T-helper 2 cell treated with Interferon-gamma antibody and Interleukin-4, amounts not matched to agents 5 μg/mL and 100 μg/mL, for 36 hours (primary cell): ENCODE measurements at regions not wholly inside any gene's neighbourhood (a gene's known extent, or its start where the extent isn't known, plus 50 kb on each side); places are given as distances from the start of the nearest gene placed in this dataset.
"Not testable (repeated sequence)": the region's sequence is repeated elsewhere in the genome, so short reads cannot be mapped to it uniquely, and the experiment has no call there.

Source experiments
- DNase-seq: peaks from one replicate; pipeline ENCODE4 v3.0.0; 2021; ENCODE audit warnings: low spot score
- H3K27ac Mint-ChIP-seq: one replicate; pipeline ENCODE4 v1.8.0; 2021; ENCODE audit warnings: mild to moderate bottlenecking, mixed read lengths
- H3K27me3 Mint-ChIP-seq: one replicate; pipeline ENCODE4 v1.8.0; 2021; ENCODE audit warnings: low read depth, mixed read lengths
- H3K36me3 Mint-ChIP-seq: one replicate; pipeline ENCODE4 v1.8.0; 2021; ENCODE audit warnings: low read depth, mixed read lengths
- H3K4me1 Mint-ChIP-seq: one replicate; pipeline ENCODE4 v1.8.0; 2021; ENCODE audit warnings: low read depth, mixed read lengths
- H3K4me3 Mint-ChIP-seq: one replicate; pipeline ENCODE4 v1.8.0; 2022; ENCODE audit warnings: mild to moderate bottlenecking, moderate library complexity, mixed read lengths
- H3K9me3 Mint-ChIP-seq: one replicate; pipeline ENCODE4 v1.8.0; 2021; ENCODE audit warnings: mixed read lengths

DNA sequence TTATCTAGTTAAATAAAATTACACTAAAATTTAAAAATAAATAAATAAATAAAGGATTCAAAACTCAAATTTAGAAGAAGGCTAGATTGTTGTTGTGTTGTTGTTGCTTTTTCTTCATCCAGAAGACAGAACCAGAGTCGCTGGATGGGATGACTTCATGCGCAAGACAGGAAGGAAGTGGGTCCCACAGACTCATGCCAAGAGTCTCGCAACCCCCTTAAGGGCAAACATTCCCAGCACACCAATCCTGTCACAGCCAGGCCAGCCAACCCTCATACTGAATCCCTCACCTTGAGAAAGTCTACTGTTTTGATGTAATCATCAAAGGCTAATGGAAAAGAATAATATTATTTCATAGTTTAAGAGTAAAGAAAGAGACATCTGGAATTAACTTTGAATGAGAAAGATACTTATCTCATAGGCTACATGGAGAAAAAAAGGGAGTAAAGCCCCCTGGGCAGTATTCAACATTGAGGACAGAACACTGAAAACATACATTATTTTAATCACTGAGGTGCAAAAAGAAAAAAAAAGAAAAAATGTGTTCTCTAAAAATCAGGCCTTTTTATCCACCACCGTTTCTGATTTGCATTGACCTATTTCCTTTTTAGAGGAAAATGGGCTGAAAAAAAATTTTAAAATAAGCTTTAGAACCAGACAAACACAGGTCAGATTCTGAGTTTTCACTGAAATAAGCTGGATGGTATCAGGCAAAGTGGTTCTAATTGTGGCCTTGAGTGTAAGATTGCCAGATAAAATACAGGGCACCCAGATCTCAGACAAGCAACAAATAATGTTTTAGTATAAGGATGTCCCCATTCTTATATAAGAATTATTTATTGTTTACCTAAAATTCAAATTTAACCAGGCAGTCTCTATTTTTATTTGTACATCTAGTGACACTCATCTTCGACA, 826.5 kb downstream of the TNS3 start:
- Mint-ChIP-seq H3K27me3 (no peaks in the 10 kb centered on the region), H3K27ac (no peak overlapping the region), H3K9me3 (peaks cover 12% of the 10 kb centered on the region), H3K4me1 (no peaks in the 10 kb centered on the region), H3K4me3 (no peak overlapping the region), H3K36me3 (no peaks in the 10 kb centered on the region)
- DNase-seq = no peak

DNA sequence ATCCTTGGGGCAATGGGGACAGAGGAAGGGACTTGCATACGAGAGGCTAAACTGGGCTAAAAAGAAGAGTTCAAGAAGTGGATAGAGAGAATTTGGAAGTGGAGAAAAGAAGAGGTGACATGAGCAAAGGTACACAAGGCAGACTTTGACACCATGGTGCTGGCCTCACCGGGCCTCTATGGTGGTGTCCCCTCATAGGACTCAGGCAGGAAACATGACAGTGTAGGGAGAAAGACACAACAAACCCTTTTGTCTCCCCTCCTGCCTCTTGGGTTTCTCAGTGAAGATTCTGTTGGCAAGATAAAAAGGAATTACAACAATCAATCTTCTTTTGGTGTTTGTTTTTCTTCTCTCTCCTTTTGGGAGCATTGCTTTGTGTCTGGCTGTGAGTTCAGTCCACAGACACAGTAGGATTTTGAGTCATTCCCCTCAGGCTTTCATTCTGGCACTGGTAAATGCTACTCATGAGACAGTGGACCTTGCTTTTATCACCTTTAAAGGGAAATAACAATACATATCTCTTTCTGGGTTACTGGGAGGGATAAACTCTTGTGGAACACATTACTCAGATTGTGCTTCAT, 827.7 kb downstream of the TNS3 start:
- Mint-ChIP-seq H3K4me3 (no peak overlapping the region), H3K27ac (no peak overlapping the region), H3K4me1 (no peaks in the 10 kb centered on the region), H3K27me3 (no peaks in the 10 kb centered on the region), H3K9me3 (peaks cover 15% of the 10 kb centered on the region), H3K36me3 (no peaks in the 10 kb centered on the region)
- DNase-seq = no peak

DNA sequence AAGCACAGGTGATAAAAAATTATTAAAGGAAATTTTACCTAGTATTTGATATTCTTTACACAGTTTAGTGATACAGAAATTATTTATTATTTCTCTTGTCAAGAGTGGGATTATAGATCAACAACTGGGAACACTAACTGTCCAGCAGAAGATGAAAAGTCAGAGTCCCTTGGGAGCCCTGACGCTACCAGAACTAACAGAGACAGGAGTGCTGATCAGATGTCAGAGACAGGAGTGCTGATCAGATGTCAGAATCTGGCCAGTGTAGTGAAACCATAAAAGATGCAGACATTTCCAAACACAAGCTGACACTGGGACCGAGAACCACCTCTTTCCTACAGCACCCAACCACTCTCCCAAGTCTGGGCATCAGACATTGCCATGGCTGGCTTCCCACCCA, 828.2 kb downstream of the TNS3 start:
- no peak for DNase-seq
- H3K27ac Mint-ChIP-seq = no peak overlapping the region
- no peaks in the 10 kb centered on the region for H3K4me1 Mint-ChIP-seq
- no peaks in the 10 kb centered on the region for H3K36me3 Mint-ChIP-seq
- H3K27me3 Mint-ChIP-seq = no peaks in the 10 kb centered on the region
- H3K9me3 Mint-ChIP-seq = peaks cover 15% of the 10 kb centered on the region
- no peak overlapping the region for H3K4me3 Mint-ChIP-seq

DNA sequence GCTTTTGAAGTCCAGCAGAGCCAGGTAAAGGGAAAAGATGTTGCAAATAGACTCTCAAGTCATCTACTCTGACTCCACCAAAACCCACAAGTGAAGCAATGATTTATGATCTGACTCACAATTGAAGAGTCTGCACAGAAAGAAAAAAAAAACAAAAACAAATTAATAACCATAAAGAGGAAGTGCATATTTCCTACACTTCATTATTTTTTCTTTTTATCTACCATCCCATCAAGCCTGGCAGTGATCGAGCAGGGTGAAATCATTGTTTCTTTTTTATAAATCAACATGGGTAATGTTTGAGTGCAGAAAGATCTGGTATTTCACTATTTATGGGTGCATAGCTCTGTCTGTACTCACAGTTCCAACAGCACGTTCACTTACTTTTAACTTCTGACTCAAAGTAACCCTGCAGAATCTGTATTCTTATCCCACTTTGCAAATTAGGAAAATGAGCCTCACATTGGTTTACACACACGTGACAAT, 829.0 kb downstream of the TNS3 start:
- Mint-ChIP-seq H3K4me1 (no peaks in the 10 kb centered on the region), H3K36me3 (no peaks in the 10 kb centered on the region), H3K27me3 (no peaks in the 10 kb centered on the region), H3K27ac (no peak overlapping the region), H3K4me3 (no peak overlapping the region), H3K9me3 (peaks cover 15% of the 10 kb centered on the region)
- no peak for DNase-seq

GRCh38 chr7:46751927-46752723, 829.8 kb downstream of the TNS3 start:
- H3K4me3 Mint-ChIP-seq, H3K27me3 Mint-ChIP-seq, H3K36me3 Mint-ChIP-seq, H3K4me1 Mint-ChIP-seq, DNase-seq, H3K27ac Mint-ChIP-seq: not testable (repeated sequence)
- peaks cover 15% of the 10 kb centered on the region for H3K9me3 Mint-ChIP-seq

GRCh38 chr7:46751471-46751870, 830.4 kb upstream of the IGFBP3 start:
- DNase-seq = no peak
- no peaks in the 10 kb centered on the region for H3K36me3 Mint-ChIP-seq
- no peak overlapping the region for H3K27ac Mint-ChIP-seq
- H3K9me3 Mint-ChIP-seq = peaks cover 15% of the 10 kb centered on the region
- no peaks in the 10 kb centered on the region for H3K4me1 Mint-ChIP-seq
- H3K27me3 Mint-ChIP-seq = no peaks in the 10 kb centered on the region
- H3K4me3 Mint-ChIP-seq = no peak overlapping the region

DNA sequence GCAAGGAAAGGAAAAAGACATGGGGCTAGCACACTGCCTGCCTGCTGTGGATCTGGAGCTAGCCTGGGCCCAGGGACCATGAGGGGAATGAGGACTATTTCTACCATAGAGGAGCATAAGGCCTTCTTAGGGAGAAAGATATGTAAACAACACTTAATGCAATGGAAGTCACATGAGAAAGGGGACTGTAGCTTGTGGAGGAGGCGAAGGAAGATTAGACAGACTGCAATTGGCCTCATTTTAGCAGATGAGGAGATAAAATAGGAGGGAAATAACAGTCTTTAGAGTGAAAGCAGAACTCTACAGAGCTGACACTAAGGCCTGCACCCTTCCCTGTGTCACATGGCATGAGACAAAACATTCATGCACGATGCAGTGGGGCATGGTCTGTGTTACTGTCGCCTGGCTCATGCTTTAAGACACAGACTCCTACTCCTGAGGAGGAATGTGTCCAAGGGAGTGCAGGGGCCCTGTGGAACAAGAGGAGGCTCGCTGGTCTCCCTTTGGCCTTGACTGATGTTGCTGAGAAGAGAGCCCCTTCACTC, 829.3 kb upstream of the IGFBP3 start:
- Mint-ChIP-seq H3K27me3 (no peaks in the 10 kb centered on the region), H3K4me1 (no peaks in the 10 kb centered on the region), H3K9me3 (peaks cover 15% of the 10 kb centered on the region), H3K27ac (no peak overlapping the region), H3K4me3 (no peak overlapping the region), H3K36me3 (no peaks in the 10 kb centered on the region)
- no peak for DNase-seq

- Mint-ChIP-seq H3K9me3 (peaks cover 15% of the 10 kb centered on the region), H3K27ac (no peak overlapping the region), H3K36me3 (no peaks in the 10 kb centered on the region), H3K4me1 (no peaks in the 10 kb centered on the region), H3K4me3 (no peak overlapping the region), H3K27me3 (no peaks in the 10 kb centered on the region)
- DNase-seq = no peak
These were observed 827.0 kb upstream of the IGFBP3 start for GRCh38 chr7:46747869-46748576.

DNA sequence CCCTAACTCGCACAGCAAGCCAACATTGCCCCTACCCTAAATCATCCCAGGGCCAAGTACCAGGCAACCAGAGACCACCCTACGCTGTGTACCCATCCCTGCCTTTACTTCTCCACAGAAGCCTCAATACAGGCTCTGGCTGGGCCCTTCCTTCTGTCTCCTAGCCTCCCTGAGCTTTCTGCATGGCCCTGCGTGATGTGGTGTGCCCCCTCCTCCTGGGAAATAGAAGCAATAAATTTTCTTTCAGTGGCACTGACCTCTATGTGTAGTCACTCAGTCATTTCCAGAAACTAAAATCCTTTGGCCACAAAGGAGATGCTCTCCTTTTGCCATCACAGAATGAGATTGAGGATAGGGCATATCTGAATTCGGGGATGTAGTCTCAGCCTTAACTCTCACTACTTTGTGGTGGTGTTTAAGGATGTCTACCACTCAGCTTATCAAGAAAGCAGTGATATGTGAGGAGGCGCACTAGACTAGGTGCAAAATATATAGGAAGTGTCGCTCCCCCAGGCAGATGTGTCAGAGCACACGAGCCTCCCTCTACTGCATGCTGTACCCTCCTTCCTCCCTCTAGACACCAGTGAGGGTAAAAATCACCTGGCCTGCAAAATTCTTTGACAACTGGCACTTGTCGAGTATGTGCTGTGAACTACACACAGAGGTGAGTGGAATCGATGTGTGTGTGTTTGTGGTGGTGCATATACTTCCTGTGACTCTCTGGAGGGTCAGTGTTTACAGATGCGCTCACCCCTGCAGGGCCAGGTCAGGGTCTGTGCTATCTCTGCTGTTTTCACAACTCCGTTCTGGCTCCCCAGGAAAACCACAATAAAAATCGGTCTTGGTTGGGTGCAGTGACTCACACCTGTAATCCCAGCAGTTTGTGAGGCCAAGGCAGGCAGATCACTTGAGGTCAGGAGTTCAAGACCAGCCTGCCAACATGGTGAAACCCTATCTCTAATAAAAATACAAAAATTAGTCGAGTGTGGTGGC, 825.9 kb upstream of the IGFBP3 start:
- Mint-ChIP-seq H3K4me1 (no peaks in the 10 kb centered on the region), H3K9me3 (peaks cover 15% of the 10 kb centered on the region), H3K27ac (no peak overlapping the region), H3K4me3 (no peak overlapping the region), H3K27me3 (no peaks in the 10 kb centered on the region), H3K36me3 (no peaks in the 10 kb centered on the region)
- no peak for DNase-seq

- H3K4me3 Mint-ChIP-seq = no peak overlapping the region
- H3K9me3 Mint-ChIP-seq = peaks cover 8% of the 10 kb centered on the region
- no peaks in the 10 kb centered on the region for H3K36me3 Mint-ChIP-seq
- H3K27ac Mint-ChIP-seq = no peak overlapping the region
- no peaks in the 10 kb centered on the region for H3K27me3 Mint-ChIP-seq
- no peak for DNase-seq
- H3K4me1 Mint-ChIP-seq = no peaks in the 10 kb centered on the region
These were observed 824.6 kb upstream of the IGFBP3 start for GRCh38 chr7:46745707-46746090.

DNA sequence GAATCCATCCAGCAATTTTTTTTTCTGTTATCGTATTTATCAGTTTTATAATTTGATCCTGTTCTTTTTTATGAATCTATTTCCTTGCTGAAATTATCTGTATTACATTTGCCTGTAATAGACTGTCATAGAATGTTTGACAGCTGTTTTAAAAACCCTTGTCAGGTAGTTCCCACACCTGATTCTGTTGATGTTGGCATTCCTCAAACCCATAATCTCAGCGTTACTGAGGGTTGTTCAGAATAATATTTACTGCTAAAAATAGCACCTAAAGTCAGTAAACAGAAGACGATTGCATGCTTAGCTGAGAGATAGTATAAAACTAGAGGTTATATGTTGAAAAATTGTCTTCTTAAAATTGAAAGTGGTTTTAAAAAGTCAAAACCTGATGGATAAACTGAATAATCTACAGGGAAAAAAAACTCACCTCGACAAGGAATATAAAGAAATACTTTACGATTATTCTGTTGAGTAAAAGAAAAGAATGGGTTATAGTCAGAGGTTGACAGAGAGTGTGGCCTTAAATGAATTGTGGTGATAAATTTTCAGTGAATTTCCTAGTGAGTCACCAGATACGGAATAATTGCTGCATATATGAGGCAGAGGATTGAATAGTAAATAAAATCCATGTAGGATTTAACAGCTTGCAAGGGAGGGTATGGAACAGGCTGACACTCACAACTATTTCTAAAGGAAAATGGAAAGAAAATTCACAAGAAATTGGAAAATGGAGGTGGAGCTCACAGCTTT, 824.1 kb upstream of the IGFBP3 start:
- no peak for DNase-seq
- H3K36me3 Mint-ChIP-seq = no peaks in the 10 kb centered on the region
- no peak overlapping the region for H3K27ac Mint-ChIP-seq
- H3K27me3 Mint-ChIP-seq = no peaks in the 10 kb centered on the region
- H3K4me3 Mint-ChIP-seq = no peak overlapping the region
- H3K4me1 Mint-ChIP-seq = no peaks in the 10 kb centered on the region
- H3K9me3 Mint-ChIP-seq = peaks cover 6% of the 10 kb centered on the region

DNA sequence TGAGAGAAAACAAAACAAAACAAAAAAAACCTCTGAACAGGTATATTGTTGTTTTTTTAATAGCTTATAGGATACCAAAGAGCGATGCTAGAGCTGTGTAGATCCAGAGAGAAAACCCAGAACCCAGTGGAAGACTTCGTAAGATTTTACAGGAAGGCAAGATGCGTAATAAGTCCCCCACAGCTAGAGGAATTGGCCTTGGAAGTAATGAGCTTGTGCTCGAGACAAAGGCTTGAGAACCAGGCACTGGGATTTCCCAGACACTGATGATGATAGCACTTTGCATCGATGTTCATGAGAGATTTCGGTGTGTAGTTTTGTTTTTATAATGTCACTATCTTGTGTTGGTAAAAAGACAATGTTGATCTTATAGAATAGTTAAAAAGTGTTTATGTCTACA, 821.5 kb upstream of the IGFBP3 start:
- DNase-seq = no peak
- no peaks in the 10 kb centered on the region for H3K36me3 Mint-ChIP-seq
- no peak overlapping the region for H3K27ac Mint-ChIP-seq
- H3K9me3 Mint-ChIP-seq = peaks cover 10% of the 10 kb centered on the region
- H3K4me3 Mint-ChIP-seq = no peak overlapping the region
- H3K4me1 Mint-ChIP-seq = no peaks in the 10 kb centered on the region
- H3K27me3 Mint-ChIP-seq = no peaks in the 10 kb centered on the region
